ENCODE measurements at regions not wholly inside any gene's neighbourhood (a gene's known extent, or its start where the extent isn't known, plus 50 kb on each side); places are given as distances from the start of the nearest gene placed in this dataset.

DNA sequence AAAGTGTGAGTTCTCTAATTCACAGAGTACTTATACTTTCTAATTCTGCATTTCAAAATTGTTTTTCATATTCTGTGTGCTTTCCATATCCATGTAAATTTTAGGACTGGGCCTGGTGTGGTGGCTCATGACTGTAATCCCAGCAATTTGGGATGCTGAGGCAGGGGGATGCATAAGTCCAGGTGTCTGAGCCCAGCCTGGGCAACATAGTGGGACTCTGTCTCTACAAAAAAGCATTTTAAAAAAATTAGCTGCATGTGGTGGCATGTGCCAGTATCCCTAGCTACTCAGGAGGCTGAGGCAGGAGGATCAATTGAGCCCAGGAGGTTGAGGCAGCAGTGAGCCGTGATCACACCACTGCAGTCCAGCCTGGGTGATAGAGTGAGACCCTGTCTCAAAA is 382.6 kb upstream of the AKR1E2 start:
- peaks cover 10% of the 10 kb centered on the region for H3K4me1 Mint-ChIP-seq (ENCODE audit: low read depth)
- DNase-seq: no peak
- H3K36me3 Mint-ChIP-seq (ENCODE audit: low read depth): peaks cover 43% of the 10 kb centered on the region
- no peak overlapping the region for H3K4me3 Mint-ChIP-seq
- no peak overlapping the region for H3K27ac Mint-ChIP-seq
- H3K27me3 Mint-ChIP-seq (ENCODE audit: insufficient read depth): peaks cover 1% of the 10 kb centered on the region; the same call in 1 of the 2 replicates
- H3K9me3 Mint-ChIP-seq: peaks cover 42% of the 10 kb centered on the region
- TF ChIP-seq, protein P1, sequence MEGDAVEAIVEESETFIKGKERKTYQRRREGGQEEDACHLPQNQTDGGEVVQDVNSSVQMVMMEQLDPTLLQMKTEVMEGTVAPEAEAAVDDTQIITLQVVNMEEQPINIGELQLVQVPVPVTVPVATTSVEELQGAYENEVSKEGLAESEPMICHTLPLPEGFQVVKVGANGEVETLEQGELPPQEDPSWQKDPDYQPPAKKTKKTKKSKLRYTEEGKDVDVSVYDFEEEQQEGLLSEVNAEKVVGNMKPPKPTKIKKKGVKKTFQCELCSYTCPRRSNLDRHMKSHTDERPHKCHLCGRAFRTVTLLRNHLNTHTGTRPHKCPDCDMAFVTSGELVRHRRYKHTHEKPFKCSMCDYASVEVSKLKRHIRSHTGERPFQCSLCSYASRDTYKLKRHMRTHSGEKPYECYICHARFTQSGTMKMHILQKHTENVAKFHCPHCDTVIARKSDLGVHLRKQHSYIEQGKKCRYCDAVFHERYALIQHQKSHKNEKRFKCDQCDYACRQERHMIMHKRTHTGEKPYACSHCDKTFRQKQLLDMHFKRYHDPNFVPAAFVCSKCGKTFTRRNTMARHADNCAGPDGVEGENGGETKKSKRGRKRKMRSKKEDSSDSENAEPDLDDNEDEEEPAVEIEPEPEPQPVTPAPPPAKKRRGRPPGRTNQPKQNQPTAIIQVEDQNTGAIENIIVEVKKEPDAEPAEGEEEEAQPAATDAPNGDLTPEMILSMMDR (IDR thresholded peaks at IDR 0.05): no peak

DNA sequence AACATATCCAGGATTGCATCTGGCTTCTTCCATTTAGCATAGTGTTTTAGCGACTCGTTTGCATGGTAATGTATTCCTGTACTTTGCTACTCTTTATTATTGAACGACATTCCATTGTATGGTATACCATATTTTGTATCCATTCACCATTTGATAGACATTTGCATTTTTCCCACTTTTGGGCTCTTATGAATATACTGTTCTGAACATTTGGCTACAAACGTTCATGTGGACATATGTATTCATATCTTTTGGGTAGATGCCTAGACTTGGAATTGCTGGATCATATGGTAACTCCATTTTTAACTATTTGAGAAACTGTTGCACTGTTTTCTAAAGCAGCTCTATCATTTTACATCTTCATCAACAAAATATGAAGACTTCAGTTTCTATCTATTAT is 383.7 kb upstream of the AKR1E2 start:
- TF ChIP-seq, protein P1 (IDR thresholded peaks at IDR 0.05): no peak
- peaks cover 42% of the 10 kb centered on the region for H3K9me3 Mint-ChIP-seq
- H3K27ac Mint-ChIP-seq: no peak overlapping the region
- H3K4me1 Mint-ChIP-seq (ENCODE audit: low read depth): peaks cover 10% of the 10 kb centered on the region
- DNase-seq: no peak
- H3K27me3 Mint-ChIP-seq (ENCODE audit: insufficient read depth): peaks cover 1% of the 10 kb centered on the region; the same call in 1 of the 2 replicates
- H3K4me3 Mint-ChIP-seq: no peak overlapping the region
- H3K36me3 Mint-ChIP-seq (ENCODE audit: low read depth): peaks cover 43% of the 10 kb centered on the region

DNA sequence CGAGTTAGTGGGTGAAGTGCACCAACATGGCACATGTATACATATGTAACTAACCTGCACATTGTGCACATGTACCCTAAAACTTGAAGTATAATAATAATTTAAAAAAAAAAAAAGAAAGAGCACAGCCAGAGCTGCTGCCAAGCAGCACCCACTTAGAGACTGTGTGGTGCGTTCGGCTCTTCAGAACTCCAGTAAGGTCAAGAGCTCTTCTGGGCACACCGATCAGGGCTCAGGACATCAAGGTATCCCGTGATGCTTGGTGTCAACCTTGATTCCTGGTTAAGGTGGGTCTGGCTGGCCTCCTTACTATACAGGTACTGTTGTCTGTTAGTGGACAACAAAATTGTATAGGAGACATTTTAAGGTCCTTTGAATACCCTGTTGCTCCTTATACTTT is 385.7 kb upstream of the AKR1E2 start:
- Mint-ChIP-seq H3K4me3 (no peak overlapping the region), H3K27ac (no peak overlapping the region), H3K4me1 (ENCODE audit: low read depth) (peaks cover 10% of the 10 kb centered on the region), H3K27me3 (ENCODE audit: insufficient read depth) (no peaks in the 10 kb centered on the region), H3K9me3 (peaks cover 31% of the 10 kb centered on the region), H3K36me3 (ENCODE audit: low read depth) (peaks cover 30% of the 10 kb centered on the region)
- no peak for DNase-seq
- TF ChIP-seq, protein P1 (IDR thresholded peaks at IDR 0.05): no peak

DNA sequence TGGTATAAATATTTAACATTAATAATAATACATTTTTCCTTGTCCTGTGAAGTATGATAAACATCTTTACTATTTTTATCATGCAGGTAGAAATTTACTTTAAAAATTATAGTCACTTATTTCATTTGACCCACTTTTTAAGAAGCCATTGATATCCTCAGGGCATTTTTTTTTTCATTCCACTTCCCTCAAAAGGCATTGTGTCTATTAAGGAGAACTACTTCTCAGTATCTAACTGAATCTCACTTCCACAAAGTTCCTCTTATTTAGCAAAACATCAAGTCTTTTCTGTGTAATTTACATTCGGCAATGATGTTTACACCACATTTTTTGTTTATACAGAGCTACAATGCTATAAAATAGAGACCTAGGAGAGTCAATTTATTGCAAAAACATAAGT is 388.2 kb upstream of the AKR1E2 start:
- peaks cover 14% of the 10 kb centered on the region for H3K36me3 Mint-ChIP-seq (ENCODE audit: low read depth)
- peaks cover 10% of the 10 kb centered on the region for H3K4me1 Mint-ChIP-seq (ENCODE audit: low read depth)
- no peaks in the 10 kb centered on the region for H3K27me3 Mint-ChIP-seq (ENCODE audit: insufficient read depth)
- no peak overlapping the region for H3K4me3 Mint-ChIP-seq
- H3K9me3 Mint-ChIP-seq: peaks cover 14% of the 10 kb centered on the region
- TF ChIP-seq, protein P1 (IDR thresholded peaks at IDR 0.05): no peak
- H3K27ac Mint-ChIP-seq: no peak overlapping the region
- DNase-seq: no peak

DNA sequence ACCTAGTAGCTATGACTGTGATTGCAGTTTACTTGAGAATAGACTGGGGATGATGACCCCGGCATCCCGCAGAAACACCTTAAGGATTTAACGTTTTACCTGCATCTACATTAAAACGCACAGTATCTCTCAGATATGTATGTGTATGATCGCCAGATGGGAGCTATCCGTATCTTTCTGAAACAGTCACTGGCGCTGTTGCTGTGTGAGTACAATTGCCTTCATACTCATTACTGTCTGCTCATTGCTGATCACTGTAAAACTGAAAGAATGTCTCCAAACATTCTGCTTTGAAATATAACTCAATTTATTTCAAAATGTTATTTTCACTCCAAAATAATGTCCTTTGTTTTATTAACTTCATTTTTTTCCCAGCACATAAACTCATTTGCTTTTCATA is 388.9 kb upstream of the AKR1E2 start:
- Mint-ChIP-seq H3K4me3 (no peak overlapping the region), H3K27me3 (ENCODE audit: insufficient read depth) (no peaks in the 10 kb centered on the region), H3K27ac (no peak overlapping the region), H3K4me1 (ENCODE audit: low read depth) (peaks cover 10% of the 10 kb centered on the region), H3K36me3 (ENCODE audit: low read depth) (peaks cover 10% of the 10 kb centered on the region), H3K9me3 (peaks cover 7% of the 10 kb centered on the region)
- DNase-seq: no peak
- TF ChIP-seq, protein P1 (IDR thresholded peaks at IDR 0.05): no peak

DNA sequence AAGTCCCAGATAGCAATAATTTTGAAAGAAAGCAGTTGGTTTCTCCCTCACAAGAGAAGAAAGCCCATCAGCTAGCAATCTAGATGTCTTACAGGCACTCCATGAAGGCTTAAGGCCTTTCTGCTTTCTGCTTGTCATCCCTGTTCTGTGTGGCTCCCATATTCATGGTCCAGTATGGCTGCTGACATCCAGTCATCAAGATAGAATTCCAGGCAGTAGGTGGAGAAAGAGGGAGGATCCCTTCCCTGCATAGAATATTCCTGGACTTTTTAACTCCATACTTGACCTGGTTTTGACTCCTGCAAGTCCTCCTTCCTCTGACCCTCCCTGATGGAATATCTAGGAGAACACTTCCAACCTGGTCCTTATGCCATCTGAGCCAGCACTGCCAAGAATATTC is 389.9 kb upstream of the AKR1E2 start:
- Mint-ChIP-seq H3K4me1 (ENCODE audit: low read depth) (peaks cover 17% of the 10 kb centered on the region), H3K9me3 (0 out of 2 replicates have a peak, but pooled peaks cover 1% of the 10 kb centered on the region), H3K27me3 (ENCODE audit: insufficient read depth) (no peaks in the 10 kb centered on the region), H3K36me3 (ENCODE audit: low read depth) (peaks cover 3% of the 10 kb centered on the region; the same call in 1 of the 2 replicates), H3K27ac (no peak overlapping the region), H3K4me3 (no peak overlapping the region)
- DNase-seq: no peak
- TF ChIP-seq, protein P1 (IDR thresholded peaks at IDR 0.05): no peak

Measured in HFFc6 (cell line).